ENCODE measurements at regions not wholly inside any gene's neighbourhood (a gene's known extent, or its start where the extent isn't known, plus 50 kb on each side); places are given as distances from the start of the nearest gene placed in this dataset.

- TF ChIP-seq CTCF (IDR thresholded peaks at IDR 0.05; ENCODE audit: control insufficient read depth, extremely low read depth, insufficient read depth), result no peak
- no peak for DNase-seq (ENCODE audit: low read depth)
- H3K4me3 ChIP-seq (ENCODE audit: low read depth, low read length), result no peak overlapping the region
Measured at GRCh38 chr4:189021831-189022230, 882.6 kb downstream of the TRIML1 start.

GRCh38 chr4:189022440-189023035 lies 883.3 kb downstream of the TRIML1 start:
- DNase-seq (ENCODE audit: low read depth), result no peak
- no peak for TF ChIP-seq CTCF (IDR thresholded peaks at IDR 0.05; ENCODE audit: control insufficient read depth, extremely low read depth, insufficient read depth)

GRCh38 chr4:189029976-189030504 lies 890.8 kb downstream of the TRIML1 start:
- no peak overlapping the region for H3K4me3 ChIP-seq (ENCODE audit: low read depth, low read length)
- DNase-seq (ENCODE audit: low read depth), result no peak
- no peak for TF ChIP-seq CTCF (IDR thresholded peaks at IDR 0.05; ENCODE audit: control insufficient read depth, extremely low read depth, insufficient read depth)

More at GRCh38 chr4:189022440-189023035, 883.3 kb downstream of the TRIML1 start:
- H3K4me3 ChIP-seq (ENCODE audit: low read depth, low read length), result no peak overlapping the region

GRCh38 chr4:189032606-189033338 lies 893.5 kb downstream of the TRIML1 start:
- H3K4me3 ChIP-seq (ENCODE audit: low read depth, low read length), result no peak overlapping the region
- no peak for TF ChIP-seq CTCF (IDR thresholded peaks at IDR 0.05; ENCODE audit: control insufficient read depth, extremely low read depth, insufficient read depth)
- no peak for DNase-seq (ENCODE audit: low read depth)

- no peak for DNase-seq (ENCODE audit: low read depth)
- no peak overlapping the region for H3K4me3 ChIP-seq (ENCODE audit: low read depth, low read length)
- TF ChIP-seq CTCF (IDR thresholded peaks at IDR 0.05; ENCODE audit: control insufficient read depth, extremely low read depth, insufficient read depth), result no peak
Measured at GRCh38 chr4:189033801-189034347, 894.6 kb downstream of the TRIML1 start.

GRCh38 chr4:189035091-189035490 lies 895.9 kb downstream of the TRIML1 start:
- no peak for DNase-seq (ENCODE audit: low read depth)
- H3K4me3 ChIP-seq (ENCODE audit: low read depth, low read length), result no peak overlapping the region
- TF ChIP-seq CTCF (IDR thresholded peaks at IDR 0.05; ENCODE audit: control insufficient read depth, extremely low read depth, insufficient read depth), result no peak
